ENCODE measurements at regions not wholly inside any gene's neighbourhood (a gene's known extent, or its start where the extent isn't known, plus 50 kb on each side); places are given as distances from the start of the nearest gene placed in this dataset.
A peak's percentile ranks its signal among the peaks of the same experiment; 100 is the strongest.

GRCh38 chr15:95162069-95162468, 930.7 kb downstream of the MCTP2 start:
- H3K27me3 ChIP-seq, result no peaks in the 10 kb centered on the region
- DNase-seq, result no peak
- no peaks in the 10 kb centered on the region for H3K36me3 ChIP-seq
- peak overlapping the region; percentile 63 to 81 for H3K27ac ChIP-seq
- no peaks in the 10 kb centered on the region for H3K9me3 ChIP-seq
- H3K4me3 ChIP-seq, result no peak overlapping the region
- intact Hi-C loops (cut with DNase I; ENCODE audit: low total_unique reads), result no loop called here
- H3K4me1 ChIP-seq, result no peaks in the 10 kb centered on the region
- TF ChIP-seq, protein P1, sequence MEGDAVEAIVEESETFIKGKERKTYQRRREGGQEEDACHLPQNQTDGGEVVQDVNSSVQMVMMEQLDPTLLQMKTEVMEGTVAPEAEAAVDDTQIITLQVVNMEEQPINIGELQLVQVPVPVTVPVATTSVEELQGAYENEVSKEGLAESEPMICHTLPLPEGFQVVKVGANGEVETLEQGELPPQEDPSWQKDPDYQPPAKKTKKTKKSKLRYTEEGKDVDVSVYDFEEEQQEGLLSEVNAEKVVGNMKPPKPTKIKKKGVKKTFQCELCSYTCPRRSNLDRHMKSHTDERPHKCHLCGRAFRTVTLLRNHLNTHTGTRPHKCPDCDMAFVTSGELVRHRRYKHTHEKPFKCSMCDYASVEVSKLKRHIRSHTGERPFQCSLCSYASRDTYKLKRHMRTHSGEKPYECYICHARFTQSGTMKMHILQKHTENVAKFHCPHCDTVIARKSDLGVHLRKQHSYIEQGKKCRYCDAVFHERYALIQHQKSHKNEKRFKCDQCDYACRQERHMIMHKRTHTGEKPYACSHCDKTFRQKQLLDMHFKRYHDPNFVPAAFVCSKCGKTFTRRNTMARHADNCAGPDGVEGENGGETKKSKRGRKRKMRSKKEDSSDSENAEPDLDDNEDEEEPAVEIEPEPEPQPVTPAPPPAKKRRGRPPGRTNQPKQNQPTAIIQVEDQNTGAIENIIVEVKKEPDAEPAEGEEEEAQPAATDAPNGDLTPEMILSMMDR (IDR thresholded peaks at IDR 0.05), result no peak
- TF ChIP-seq POLR2A (IDR thresholded peaks at IDR 0.05), result no peak

DNA sequence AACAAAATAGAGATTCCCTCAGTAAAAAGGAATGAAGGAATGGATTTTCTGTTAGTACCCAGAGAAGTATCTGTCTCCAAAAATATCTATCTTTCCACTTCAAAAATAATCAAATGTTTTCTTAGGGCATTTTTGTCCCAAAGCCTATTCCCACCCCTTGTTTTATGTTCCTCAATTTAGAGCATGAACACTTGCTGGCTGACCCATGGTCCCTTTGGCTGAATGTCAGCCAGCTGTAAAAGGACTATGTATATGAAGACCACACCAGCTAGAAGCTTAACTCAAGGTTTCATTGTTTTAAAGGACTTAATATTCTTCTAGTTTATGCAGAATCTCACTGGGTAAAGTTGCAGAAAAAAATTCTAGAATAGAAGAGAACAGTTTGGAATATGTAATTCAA, 931.2 kb downstream of the MCTP2 start:
- no peak for DNase-seq
- intact Hi-C loops (cut with DNase I; ENCODE audit: low total_unique reads), result no loop called here
- TF ChIP-seq, protein P1 (IDR thresholded peaks at IDR 0.05), result no peak
- TF ChIP-seq POLR2A (IDR thresholded peaks at IDR 0.05), result no peak
- Histone ChIP-seq H3K27me3 (no peaks in the 10 kb centered on the region), H3K27ac (peak overlapping the region; percentile 63 to 81), H3K4me3 (no peak overlapping the region), H3K36me3 (no peaks in the 10 kb centered on the region), H3K9me3 (no peaks in the 10 kb centered on the region), H3K4me1 (no peaks in the 10 kb centered on the region)

DNA sequence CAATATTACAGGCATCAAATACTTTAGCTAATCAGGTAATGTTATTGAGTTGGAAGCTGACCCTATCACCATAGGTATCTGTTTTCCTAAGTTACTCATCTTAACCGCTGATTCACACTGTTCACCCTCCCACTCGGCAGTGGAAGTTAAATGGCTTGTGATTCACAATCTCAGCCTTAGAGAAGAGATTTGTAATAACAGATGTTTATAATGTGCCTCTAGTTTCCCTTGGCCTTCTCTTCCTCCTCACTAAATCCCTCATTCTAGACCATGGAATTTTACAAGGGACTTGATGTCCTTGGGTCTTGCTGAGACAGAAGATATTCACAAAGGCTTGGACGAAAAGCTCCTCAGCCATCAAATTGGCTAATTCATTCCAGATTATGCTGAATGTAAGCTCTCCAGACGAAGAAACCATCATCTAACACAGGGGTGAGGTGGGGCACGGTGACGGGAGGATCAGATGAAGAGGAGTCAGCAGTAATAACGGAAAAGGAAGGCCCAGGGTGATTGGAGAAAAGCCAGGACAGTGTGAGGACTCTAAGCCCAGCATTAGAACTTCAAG, 931.7 kb downstream of the MCTP2 start:
- Histone ChIP-seq H3K4me3 (no peak overlapping the region), H3K4me1 (no peaks in the 10 kb centered on the region), H3K36me3 (no peaks in the 10 kb centered on the region), H3K27ac (peak overlapping the region; percentile 63 to 81), H3K9me3 (no peaks in the 10 kb centered on the region), H3K27me3 (no peaks in the 10 kb centered on the region)
- no peak for TF ChIP-seq POLR2A (IDR thresholded peaks at IDR 0.05)
- TF ChIP-seq, protein P1 (IDR thresholded peaks at IDR 0.05), result no peak
- intact Hi-C loops (cut with DNase I; ENCODE audit: low total_unique reads), result no loop called here
- DNase-seq, result peak; percentile 39 to 48

GRCh38 chr15:95168152-95168551, 936.8 kb downstream of the MCTP2 start:
- no peaks in the 10 kb centered on the region for H3K36me3 ChIP-seq
- intact Hi-C loops (cut with DNase I; ENCODE audit: low total_unique reads), result no loop called here
- H3K9me3 ChIP-seq, result no peaks in the 10 kb centered on the region
- H3K27me3 ChIP-seq, result no peaks in the 10 kb centered on the region
- TF ChIP-seq, protein P1 (IDR thresholded peaks at IDR 0.05), result no peak
- no peak for TF ChIP-seq POLR2A (IDR thresholded peaks at IDR 0.05)
- DNase-seq, result no peak
- H3K4me1 ChIP-seq, result no peaks in the 10 kb centered on the region
- H3K27ac ChIP-seq, result no peak overlapping the region
- no peak overlapping the region for H3K4me3 ChIP-seq

- H3K4me3 ChIP-seq, result no peak overlapping the region
- H3K36me3 ChIP-seq, result no peaks in the 10 kb centered on the region
- no peak for DNase-seq
- no peaks in the 10 kb centered on the region for H3K4me1 ChIP-seq
- TF ChIP-seq, protein P1 (IDR thresholded peaks at IDR 0.05), result no peak
- TF ChIP-seq POLR2A (IDR thresholded peaks at IDR 0.05), result no peak
- intact Hi-C loops (cut with DNase I; ENCODE audit: low total_unique reads), result no loop called here
- H3K27ac ChIP-seq, result peak overlapping the region; percentile 77 to 81
- H3K9me3 ChIP-seq, result no peaks in the 10 kb centered on the region
- H3K27me3 ChIP-seq, result no peaks in the 10 kb centered on the region
Observed at GRCh38 chr15:95168951-95169431, 937.6 kb downstream of the MCTP2 start.

Data from uterus (tissue), 3 donors.